WTC11 (cell line): ENCODE measurements at regions not wholly inside any gene's neighbourhood (a gene's known extent, or its start where the extent isn't known, plus 50 kb on each side); places are given as distances from the start of the nearest gene placed in this dataset.

Experiments used
- ATAC-seq: fragments of 200-7000 bp; cut with Tn5 transposase; 2 replicates; pipeline ENCODE4 v1.10.0; 2021; ENCODE audit warnings: mild to moderate bottlenecking, moderate library complexity
- CTCF ChIA-PET: fragments of 300-600 bp; sonication (Branson Sonifier 250); formaldehyde crosslinking; loops from one replicate; lab custom pipeline; 2021; ENCODE audit warnings: antibody characterized with exemption; lab: Charles Lee
- POLR2A ChIA-PET: fragments of 350-600 bp; sonication (Branson Sonifier 250); formaldehyde crosslinking; loops from one replicate; lab custom pipeline; 2021; ENCODE audit warnings: antibody characterized with exemption; lab: Charles Lee
- DNase-seq: peaks from one replicate; pipeline ENCODE4 v3.0.0; 2021; ENCODE audit warnings: low spot score
- H3K27ac Mint-ChIP-seq: 2 replicates; pipeline ENCODE4 v1.8.0; 2021; ENCODE audit warnings: mixed read lengths
- H3K27me3 Mint-ChIP-seq: 2 replicates; pipeline ENCODE4 v1.8.0; 2021; ENCODE audit warnings: low read depth, mild to moderate bottlenecking, moderate library complexity, mixed read lengths
- H3K36me3 Mint-ChIP-seq: 2 replicates; pipeline ENCODE4 v1.8.0; 2021; ENCODE audit warnings: mixed read lengths
- H3K4me1 Mint-ChIP-seq: 2 replicates; pipeline ENCODE4 v1.8.0; 2022; ENCODE audit warnings: mixed read lengths
- H3K4me3 Mint-ChIP-seq: 2 replicates; pipeline ENCODE4 v1.8.0; 2021; ENCODE audit warnings: mild to moderate bottlenecking, moderate library complexity, mixed read lengths
- H3K9me3 Mint-ChIP-seq: 2 replicates; pipeline ENCODE4 v1.8.0; 2021; ENCODE audit warnings: mixed read lengths
- CBFB ChIP-seq: sonication (generic); formaldehyde crosslinking; IDR thresholded peaks from 2 replicates; pipeline ENCODE4 v1.8.1; 2022; ENCODE audit warnings: mild to moderate bottlenecking, low read depth, missing genetic modification reagents
- E2F1 ChIP-seq: sonication (generic); formaldehyde crosslinking; IDR thresholded peaks from 2 replicates; pipeline ENCODE4 v1.8.0; 2022; ENCODE audit warnings: mild to moderate bottlenecking, missing genetic modification reagents
- E2F4 ChIP-seq: sonication (generic); formaldehyde crosslinking; IDR thresholded peaks from 2 replicates; pipeline ENCODE4 v1.8.1; 2022; ENCODE audit warnings: low read depth, mild to moderate bottlenecking, moderate library complexity, missing genetic modification reagents, borderline replicate concordance
- E2F5 ChIP-seq: sonication (generic); formaldehyde crosslinking; IDR thresholded peaks from 2 replicates; pipeline ENCODE4 v1.8.1; 2022; ENCODE audit warnings: mild to moderate bottlenecking, moderate library complexity, missing genetic modification reagents
- FOXJ3 ChIP-seq: sonication (generic); formaldehyde crosslinking; IDR thresholded peaks from 2 replicates; pipeline ENCODE4 v1.9.0; 2021; ENCODE audit warnings: missing genetic modification reagents, mild to moderate bottlenecking, borderline replicate concordance
- FOXK1 ChIP-seq: sonication (generic); formaldehyde crosslinking; IDR thresholded peaks from 2 replicates; pipeline ENCODE4 v1.8.0; 2022; ENCODE audit warnings: mild to moderate bottlenecking, moderate library complexity, missing genetic modification reagents
- GABPB1 ChIP-seq: sonication (generic); formaldehyde crosslinking; IDR thresholded peaks from 2 replicates; pipeline ENCODE4 v1.8.1; 2023; ENCODE audit warnings: mild to moderate bottlenecking, missing genetic modification reagents
- GRHL2 ChIP-seq: fragments of 250-450 bp; sonication (Bioruptor Pico); IDR thresholded peaks from 2 replicates; pipeline ENCODE4 v1.8.0; 2022; ENCODE audit warnings: mild to moderate bottlenecking, moderate library complexity; ENCODE audit not compliant: insufficient replicate concordance, severe bottlenecking
- JAZF1 ChIP-seq: fragments of 250-450 bp; sonication (Bioruptor Pico); IDR thresholded peaks from 2 replicates; pipeline ENCODE4 v1.9.0; 2021; ENCODE audit warnings: moderate library complexity, mild to moderate bottlenecking, inconsistent platforms
- MLX ChIP-seq: sonication (generic); formaldehyde crosslinking; IDR thresholded peaks from 2 replicates; pipeline ENCODE4 v1.8.1; 2023; ENCODE audit warnings: mild to moderate bottlenecking, missing genetic modification reagents, moderate library complexity
- MXD4 ChIP-seq: fragments of 250-450 bp; sonication (Bioruptor Pico); IDR thresholded peaks from 2 replicates; pipeline ENCODE4 v1.8.0; 2021; ENCODE audit warnings: mild to moderate bottlenecking, moderate library complexity, borderline replicate concordance
- NFATC4 ChIP-seq: fragments of 250-450 bp; sonication (Bioruptor Pico); IDR thresholded peaks from 2 replicates; pipeline ENCODE4 v1.9.0; 2021; ENCODE audit warnings: mild to moderate bottlenecking
- PREB ChIP-seq: sonication (generic); formaldehyde crosslinking; IDR thresholded peaks from 2 replicates; pipeline ENCODE4 v1.8.1; 2022; ENCODE audit warnings: mild to moderate bottlenecking, missing genetic modification reagents, moderate library complexity, borderline replicate concordance
- PRRX2 ChIP-seq: fragments of 250-450 bp; sonication (Bioruptor Pico); IDR thresholded peaks from 2 replicates; pipeline ENCODE4 v1.8.0; 2021; ENCODE audit warnings: mild to moderate bottlenecking
- SOX15 ChIP-seq: fragments of 250-450 bp; sonication (Bioruptor Pico); IDR thresholded peaks from 2 replicates; pipeline ENCODE4 v1.9.0; 2021; ENCODE audit warnings: mild to moderate bottlenecking
- ZNF138 ChIP-seq: sonication (generic); formaldehyde crosslinking; conservative IDR thresholded peaks from 2 replicates; pipeline ENCODE4 v1.8.1; 2022; ENCODE audit warnings: mild to moderate bottlenecking, moderate library complexity, missing genetic modification reagents
- ZNF219 ChIP-seq: sonication (generic); formaldehyde crosslinking; IDR thresholded peaks from 2 replicates; pipeline ENCODE4 v1.8.0; 2023; ENCODE audit warnings: missing genetic modification reagents, mild to moderate bottlenecking, borderline replicate concordance
- ZNF281 ChIP-seq: sonication (generic); formaldehyde crosslinking; IDR thresholded peaks from 2 replicates; pipeline ENCODE4 v1.8.0; 2023; ENCODE audit warnings: mild to moderate bottlenecking, missing genetic modification reagents
- ZNF532 ChIP-seq: fragments of 250-450 bp; sonication (Bioruptor Pico); IDR thresholded peaks from 2 replicates; pipeline ENCODE4 v1.9.0; 2021; ENCODE audit warnings: mild to moderate bottlenecking, borderline replicate concordance
- ZNF671 ChIP-seq: fragments of 250-450 bp; sonication (Bioruptor Pico); IDR thresholded peaks from 2 replicates; pipeline ENCODE4 v1.8.0; 2021; ENCODE audit warnings: mild to moderate bottlenecking

GRCh38 chr2:126975671-126976655, 77.3 kb downstream of the TEX51 start (continued):
- TF ChIP-seq CBFB (no peak), E2F4 (CRISPR knock-in tag) (no peak), NFATC4 (CRISPR knock-in tag) (no peak)
- TF ChIP-seq, all 79 proteins: peak for 0

GRCh38 chr2:126976721-126977328, 78.1 kb downstream of the TEX51 start:
- Mint-ChIP-seq H3K9me3 (no peaks in the 10 kb centered on the region), H3K27ac (no peak overlapping the region), H3K36me3 (no peaks in the 10 kb centered on the region), H3K27me3 (peaks cover 18% of the 10 kb centered on the region), H3K4me1 (peaks cover 6% of the 10 kb centered on the region), H3K4me3 (no peak overlapping the region)
- CTCF ChIA-PET = interaction anchor here (0.7 kb wide), 1 partner anchor 91 kb away, joined by 3 read pairs; no protein-coding TSS in a partner anchor
- TF ChIP-seq ZNF671 (CRISPR knock-in tag) (no peak), E2F5 (no peak), FOXJ3 (no peak), JAZF1 (CRISPR knock-in tag) (no peak), FOXK1 (CRISPR knock-in tag) (no peak), ZNF138 (CRISPR knock-in tag) (no peak), GABPB1 (CRISPR knock-in tag) (no peak), GRHL2 (CRISPR knock-in tag) (no peak), PRRX2 (CRISPR knock-in tag) (no peak), E2F1 (no peak), ZNF219 (CRISPR knock-in tag) (no peak), MXD4 (CRISPR knock-in tag) (no peak), ZNF281 (no peak), ZNF532 (CRISPR knock-in tag) (no peak), MLX (CRISPR knock-in tag) (no peak), PREB (CRISPR knock-in tag) (no peak), SOX15 (CRISPR knock-in tag) (no peak)
- DNase-seq (no peak), ATAC-seq (no peak)
- POLR2A ChIA-PET = no interaction called here
